Epithelial cell of proximal tubule (primary cell): ENCODE measurements at regions not wholly inside any gene's neighbourhood (a gene's known extent, or its start where the extent isn't known, plus 50 kb on each side); places are given as distances from the start of the nearest gene placed in this dataset.
A peak's percentile ranks its signal among the peaks of the same experiment; 100 is the strongest.
"Not testable (repeated sequence)": the region's sequence is repeated elsewhere in the genome, so short reads cannot be mapped to it uniquely, and the experiment has no call there.

Experiments used
- DNase-seq: peaks from one replicate; pipeline ENCODE4 v3.0.0-alpha.2; 2011; ENCODE audit warnings: low read depth
- H3K4me3 ChIP-seq: 2 replicates; pipeline ENCODE4 v1.5.1; 2011; ENCODE audit warnings: low read depth, mild to moderate bottlenecking, low read length
- TF ChIP-seq, protein P1 (sequence below): conservative IDR thresholded peaks from 2 replicates; pipeline ENCODE4 v1.5.1; 2012; ENCODE audit warnings: low read depth, mild to moderate bottlenecking, low read length

DNA sequence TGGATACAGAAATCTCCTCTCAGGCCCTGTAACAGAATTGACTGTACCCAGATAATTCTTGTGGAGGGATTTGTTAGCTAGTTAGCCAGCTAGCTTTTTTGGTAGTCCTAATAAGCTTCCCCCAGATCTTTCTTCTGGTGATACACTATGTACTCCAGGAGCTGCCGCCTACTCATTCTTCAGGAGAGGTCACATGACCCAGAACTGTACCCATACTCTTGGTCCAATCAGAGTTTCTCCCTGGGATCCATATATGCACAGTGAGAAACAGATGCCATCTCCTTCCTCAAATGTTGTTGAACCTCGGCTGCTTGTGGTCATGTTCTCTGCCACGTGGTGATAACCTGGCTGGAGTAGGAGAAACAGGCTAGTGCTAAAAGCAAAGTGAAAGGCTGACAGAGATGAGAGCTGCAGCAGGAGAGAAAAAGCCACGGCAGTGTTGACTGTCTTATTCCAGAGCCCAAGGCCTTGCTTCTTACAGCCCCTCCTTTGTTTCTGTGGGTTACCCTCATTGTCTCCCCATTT is 123.0 kb upstream of the RFX3 start:
- H3K4me3 ChIP-seq: no peak overlapping the region
- TF ChIP-seq, protein P1, sequence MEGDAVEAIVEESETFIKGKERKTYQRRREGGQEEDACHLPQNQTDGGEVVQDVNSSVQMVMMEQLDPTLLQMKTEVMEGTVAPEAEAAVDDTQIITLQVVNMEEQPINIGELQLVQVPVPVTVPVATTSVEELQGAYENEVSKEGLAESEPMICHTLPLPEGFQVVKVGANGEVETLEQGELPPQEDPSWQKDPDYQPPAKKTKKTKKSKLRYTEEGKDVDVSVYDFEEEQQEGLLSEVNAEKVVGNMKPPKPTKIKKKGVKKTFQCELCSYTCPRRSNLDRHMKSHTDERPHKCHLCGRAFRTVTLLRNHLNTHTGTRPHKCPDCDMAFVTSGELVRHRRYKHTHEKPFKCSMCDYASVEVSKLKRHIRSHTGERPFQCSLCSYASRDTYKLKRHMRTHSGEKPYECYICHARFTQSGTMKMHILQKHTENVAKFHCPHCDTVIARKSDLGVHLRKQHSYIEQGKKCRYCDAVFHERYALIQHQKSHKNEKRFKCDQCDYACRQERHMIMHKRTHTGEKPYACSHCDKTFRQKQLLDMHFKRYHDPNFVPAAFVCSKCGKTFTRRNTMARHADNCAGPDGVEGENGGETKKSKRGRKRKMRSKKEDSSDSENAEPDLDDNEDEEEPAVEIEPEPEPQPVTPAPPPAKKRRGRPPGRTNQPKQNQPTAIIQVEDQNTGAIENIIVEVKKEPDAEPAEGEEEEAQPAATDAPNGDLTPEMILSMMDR: no peak
- no peak for DNase-seq

DNA sequence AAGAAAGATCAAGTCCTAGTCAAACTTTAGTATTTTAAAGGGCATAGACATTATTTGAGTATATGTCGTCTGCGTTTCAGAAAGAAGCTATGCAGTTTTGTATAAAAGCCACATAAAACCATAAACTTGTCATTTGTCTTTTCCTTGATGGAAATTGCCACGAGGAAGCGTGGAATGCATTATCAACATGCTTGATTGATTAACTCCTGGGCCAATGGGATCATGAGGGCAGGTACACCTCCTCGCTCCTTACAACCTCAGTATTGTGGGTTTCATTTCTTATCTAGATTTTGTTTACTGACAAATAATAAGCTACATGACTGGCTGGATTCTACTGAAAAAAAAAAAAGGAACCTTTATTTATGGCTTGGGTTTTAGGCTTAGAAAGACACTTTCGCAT is 122.5 kb upstream of the RFX3 start:
- TF ChIP-seq, protein P1: no peak
- DNase-seq: no peak
- H3K4me3 ChIP-seq: no peak overlapping the region

DNA sequence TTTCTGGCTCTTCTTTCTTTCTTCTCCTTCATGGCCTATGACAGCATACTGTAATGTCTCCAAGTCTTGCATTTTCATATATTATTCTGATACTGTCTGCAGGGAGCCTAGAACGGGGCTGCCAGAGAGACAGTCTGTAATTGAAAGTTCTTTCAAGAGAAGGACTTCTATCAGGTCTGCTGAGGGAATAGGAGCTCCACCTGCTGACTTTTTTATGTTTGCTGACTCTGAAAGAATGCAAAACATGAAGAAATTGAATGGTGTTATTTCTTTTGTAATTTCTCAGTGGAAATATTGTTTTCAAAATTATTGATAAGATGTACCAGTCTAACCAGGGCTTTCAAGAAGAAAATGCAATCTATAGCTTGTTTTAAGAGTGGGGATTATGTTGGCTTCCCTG is 121.9 kb upstream of the RFX3 start:
- no peak overlapping the region for H3K4me3 ChIP-seq
- DNase-seq: no peak
- TF ChIP-seq, protein P1: peak; percentile 25

DNA sequence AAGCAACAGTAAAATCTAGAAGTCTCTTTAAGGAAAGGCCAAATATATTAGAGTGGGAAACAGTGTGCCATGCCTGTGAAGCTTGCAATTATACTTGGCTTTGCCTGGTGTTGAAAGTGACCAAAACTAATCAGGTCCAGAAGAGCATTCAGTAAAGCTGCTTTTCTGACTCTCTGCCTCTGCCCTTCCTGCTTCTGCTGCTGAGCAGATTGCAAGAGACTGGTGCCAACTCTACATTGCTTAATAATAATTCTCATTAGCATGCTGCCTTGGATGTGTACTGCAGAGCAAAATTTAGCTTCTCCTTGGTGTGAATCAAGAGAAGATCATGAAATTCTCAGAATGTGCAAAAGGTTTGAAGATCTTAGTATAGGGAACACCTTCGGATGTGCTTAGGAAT is 120.4 kb upstream of the RFX3 start:
- no peak for DNase-seq
- H3K4me3 ChIP-seq: no peak overlapping the region
- TF ChIP-seq, protein P1: no peak

DNA sequence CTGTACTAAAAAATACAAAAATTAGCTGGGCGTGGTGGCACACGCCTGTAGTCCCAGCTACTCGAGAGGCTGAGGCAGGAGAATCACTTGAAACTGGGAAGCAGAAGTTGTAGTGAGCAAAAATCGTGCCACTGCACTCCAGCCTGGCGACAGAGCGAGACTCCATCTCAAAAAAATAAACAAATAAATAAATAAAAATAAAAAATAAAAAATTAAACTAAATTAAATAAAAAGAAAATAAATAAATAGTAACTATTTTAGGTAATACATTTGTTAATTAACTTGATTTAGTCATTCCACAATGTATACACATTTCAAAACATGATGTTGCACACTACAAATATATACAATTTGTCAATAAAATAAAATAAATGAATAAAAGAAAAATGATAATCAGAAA is 116.3 kb upstream of the RFX3 start:
- not testable (repeated sequence) for DNase-seq, H3K4me3 ChIP-seq

DNA sequence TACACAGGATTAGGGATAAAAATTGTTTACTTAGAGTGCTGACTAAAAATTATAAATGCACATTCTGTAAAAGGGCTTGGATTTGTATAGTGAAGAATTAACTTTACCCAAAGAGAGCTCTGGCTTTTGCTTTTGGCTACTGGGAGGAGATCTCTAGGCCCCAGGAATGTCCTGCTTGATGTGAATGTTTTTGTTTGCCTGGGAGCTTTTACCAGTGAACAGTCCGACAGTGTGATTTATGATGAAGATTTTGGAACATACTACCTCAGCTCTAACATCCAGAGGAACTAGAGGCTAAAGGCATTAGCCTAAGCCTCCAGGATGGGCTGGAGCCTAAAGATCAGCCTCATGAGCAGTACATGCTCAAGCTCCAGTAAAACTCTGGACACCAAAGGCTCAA is 103.7 kb upstream of the RFX3 start:
- no peak overlapping the region for H3K4me3 ChIP-seq
- no peak for DNase-seq
- TF ChIP-seq, protein P1: no peak

DNA sequence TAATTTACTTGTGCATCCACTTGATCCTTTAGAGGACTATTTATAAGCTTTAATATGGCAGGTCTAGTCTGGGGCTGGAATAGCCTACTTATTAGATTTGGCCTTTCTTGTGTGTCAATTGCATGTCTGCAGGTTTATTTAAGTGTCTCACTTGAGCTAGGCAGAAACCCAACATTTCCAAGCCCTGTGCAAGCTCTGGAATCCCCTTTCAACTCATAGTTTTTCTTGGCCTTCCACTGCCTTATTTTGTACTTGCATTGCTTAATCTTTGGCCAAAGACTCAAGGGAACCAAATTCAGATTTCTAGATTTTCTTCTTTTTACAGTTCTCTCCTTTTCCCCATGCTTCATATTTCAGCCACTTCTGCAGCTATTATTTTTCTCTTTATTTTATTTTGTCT is 102.4 kb upstream of the RFX3 start:
- TF ChIP-seq, protein P1: no peak
- no peak overlapping the region for H3K4me3 ChIP-seq
- DNase-seq: no peak
